HCT116 (cell line): ENCODE measurements at regions not wholly inside any gene's neighbourhood (a gene's known extent, or its start where the extent isn't known, plus 50 kb on each side); places are given as distances from the start of the nearest gene placed in this dataset.

Experiments
- ATAC-seq: fragments of 200-7000 bp; cut with Tn5 transposase; 2 replicates; pipeline ENCODE4 v1.9.1; 2020; ENCODE audit warnings: mild to moderate bottlenecking, moderate library complexity
- BruUV-seq: library from RNA; stranded (reverse); fragments of 400-500 nt; replicated peaks from 2 replicates; lab custom pipeline; 2021; lab: Mats Ljungman, UMichigan
- CTCF ChIA-PET: fragments of 300-600 bp; sonication (Branson Sonifier 250); formaldehyde crosslinking; loops from one replicate; lab custom pipeline; 2021; ENCODE audit warnings: antibody characterized with exemption; lab: Charles Lee
- POLR2A ChIA-PET: fragments of 300-600, 350-600 bp; sonication (Branson Sonifier 250); formaldehyde crosslinking; loops from one replicate; lab custom pipeline; 2021; ENCODE audit warnings: antibody characterized with exemption; lab: Charles Lee
- RAD21 ChIA-PET, 2 experiments: fragments of 300-600 bp; sonication (Branson Sonifier 250); formaldehyde crosslinking; loops; one replicate each; lab custom pipeline; 2023; ENCODE audit warnings: low total read pairs in 2 of 2; ENCODE audit not compliant: uncharacterized antibody in 2 of 2, unreplicated experiment in 2 of 2, low non-redundant PET in 1 of 2; lab: Charles Lee
- DNase-seq: peaks from one replicate; pipeline ENCODE4 v3.0.0-alpha.2; 2010; ENCODE audit warnings: low read depth, low spot score
- H2AFZ ChIP-seq: fragments of 200-600 bp; shearing (Covaris generic), sonication (generic); 2 replicates; pipeline ENCODE4 v1.6.1; 2017; ENCODE audit warnings: low read depth, mixed run types, mixed read lengths, antibody characterized with exemption, low read length; ENCODE audit not compliant: poor library complexity, severe bottlenecking
- H3K27ac ChIP-seq: 2 replicates; pipeline ENCODE4 v1.5.1; 2012; ENCODE audit warnings: low read depth, low read length
- H3K27me3 ChIP-seq: fragments of 200-600 bp; sonication (generic); 2 replicates; pipeline ENCODE4 v1.6.1; 2016; ENCODE audit warnings: mixed run types, low read length, mixed read lengths; ENCODE audit not compliant: insufficient read depth
- H3K36me3 ChIP-seq, 2 experiments: fragments of 200-500 bp in 1 of 2; fragments of 200-600 bp in 1 of 2; sonication (Bioruptor generic) in 1 of 2; sonication (generic) in 1 of 2; 2 replicates each; pipeline versions ENCODE4 v1.5.1 to v1.6.1; 2014 to 2016; ENCODE audit warnings: low read length in 2 of 2, inconsistent platforms in 1 of 2, mixed read lengths in 1 of 2, mixed run types in 1 of 2; ENCODE audit not compliant: insufficient read depth in 2 of 2, control insufficient read depth in 1 of 2
- H3K4me1 ChIP-seq, 2 experiments: fragments of 200-600 bp in 1 of 2; sonication (generic) in 1 of 2; 2 replicates each; pipeline versions ENCODE4 v1.5.1 to v1.6.1; 2012 to 2017; ENCODE audit warnings: low read length in 2 of 2, inconsistent platforms in 1 of 2, mild to moderate bottlenecking in 1 of 2, mixed read lengths in 1 of 2, mixed run types in 1 of 2, moderate library complexity in 1 of 2; ENCODE audit not compliant: insufficient read depth in 2 of 2, control insufficient read depth in 1 of 2
- H3K4me2 ChIP-seq: fragments of 200-600 bp; sonication (generic); 2 replicates; pipeline ENCODE4 v1.6.1; 2017; ENCODE audit warnings: mixed run types, low read length, mixed read lengths
- H3K4me3 ChIP-seq, 2 experiments: fragments of 200-600 bp in 1 of 2; sonication (generic) in 1 of 2; replicated peaks in 1 of 2; 2 replicates each; pipeline ENCODE4 v1.5.1; 2011 to 2016; ENCODE audit warnings: low read length in 2 of 2, control low read depth in 1 of 2, low read depth in 1 of 2, mild to moderate bottlenecking in 1 of 2, mixed read lengths in 1 of 2, mixed run types in 1 of 2
- H3K79me2 ChIP-seq: fragments of 200-600 bp; sonication (generic); 2 replicates; pipeline ENCODE4 v1.6.1; 2017; ENCODE audit warnings: mild to moderate bottlenecking, mixed run types, low read length, moderate library complexity, mixed read lengths; ENCODE audit not compliant: insufficient read depth
- H3K9ac ChIP-seq: fragments of 200-600 bp; sonication (generic); 2 replicates; pipeline ENCODE4 v1.6.1; 2016; ENCODE audit warnings: low read length, mixed read lengths
- H3K9me2 ChIP-seq: fragments of 200-600 bp; sonication (generic), shearing (Covaris generic); 2 replicates; pipeline ENCODE4 v1.6.1; 2017; ENCODE audit warnings: mixed run types, mild to moderate bottlenecking, moderate library complexity; ENCODE audit not compliant: insufficient read depth
- H3K9me3 ChIP-seq, 2 experiments: fragments of 200-500 bp in 1 of 2; fragments of 200-600 bp in 1 of 2; sonication (Bioruptor generic) in 1 of 2; sonication (generic) in 1 of 2; 2 replicates each; pipeline ENCODE4 v1.6.1; 2014 to 2017; ENCODE audit warnings: low read length in 2 of 2, mixed read lengths in 2 of 2, inconsistent platforms in 1 of 2, low read depth in 1 of 2, mild to moderate bottlenecking in 1 of 2, mixed run types in 1 of 2, moderate library complexity in 1 of 2; ENCODE audit not compliant: control insufficient read depth in 1 of 2, insufficient read depth in 1 of 2
- H4K20me1 ChIP-seq: fragments of 200-600 bp; sonication (generic), shearing (Covaris generic); 2 replicates; pipeline ENCODE4 v1.6.1; 2017; ENCODE audit warnings: mixed run types, mild to moderate bottlenecking, moderate library complexity; ENCODE audit not compliant: insufficient read depth
- ATF3 ChIP-seq: IDR thresholded peaks from 2 replicates; pipeline ENCODE4 v1.6.1; 2012
- CBX3 ChIP-seq: IDR thresholded peaks from 2 replicates; pipeline ENCODE4 v1.6.1; 2012; ENCODE audit warnings: low read depth
- CEBPB ChIP-seq: IDR thresholded peaks from 2 replicates; pipeline ENCODE4 v1.6.1; 2012; ENCODE audit warnings: low read depth
- CTCF ChIP-seq, 3 experiments: fragments of 200-600 bp in 1 of 3; sonication (generic) in 1 of 3; IDR thresholded peaks in 2 of 3; conservative IDR thresholded peaks in 1 of 3; 2 replicates each; pipeline ENCODE4 v1.5.1; 2012 to 2017; ENCODE audit warnings: low read depth in 2 of 3, low read length in 2 of 3, antibody characterized with exemption in 1 of 3, borderline replicate concordance in 1 of 3, control low read depth in 1 of 3, mild to moderate bottlenecking in 1 of 3, mixed read lengths in 1 of 3, mixed run types in 1 of 3, moderate library complexity in 1 of 3; ENCODE audit not compliant: insufficient read depth in 1 of 3
- EZH2 ChIP-seq: fragments of 200-600 bp; sonication (generic); IDR thresholded peaks from 2 replicates; pipeline ENCODE4 v1.6.1; 2017; ENCODE audit warnings: antibody characterized with exemption, mixed run types
- EZH2phosphoT487 ChIP-seq: fragments of 200-600 bp; IDR thresholded peaks from 2 replicates; pipeline ENCODE4 v1.6.1; 2018; ENCODE audit warnings: antibody characterized with exemption, borderline replicate concordance
- FOSL1 ChIP-seq: IDR thresholded peaks from 2 replicates; pipeline ENCODE4 v1.6.1; 2012; ENCODE audit warnings: low read depth
- RAD21 ChIP-seq: IDR thresholded peaks from 2 replicates; pipeline ENCODE4 v1.6.1; 2012; ENCODE audit warnings: low read depth, mild to moderate bottlenecking
- REST ChIP-seq: IDR thresholded peaks from 2 replicates; pipeline ENCODE4 v1.6.1; 2012; ENCODE audit warnings: low read depth
- SP1 ChIP-seq: IDR thresholded peaks from 2 replicates; pipeline ENCODE4 v1.6.1; 2012; ENCODE audit warnings: low read depth
- TCF7L2 ChIP-seq: IDR thresholded peaks from 2 replicates; pipeline ENCODE4 v1.7.0; 2011; ENCODE audit warnings: borderline replicate concordance, inconsistent platforms; ENCODE audit not compliant: insufficient read depth, insufficient read length; ENCODE audit errors: extremely low read depth
- YY1 ChIP-seq: IDR thresholded peaks from 2 replicates; pipeline ENCODE4 v1.6.1; 2011; ENCODE audit warnings: low read length, low read depth, moderate library complexity, mild to moderate bottlenecking; ENCODE audit not compliant: insufficient replicate concordance; ENCODE audit errors: extremely low read depth
- ZFX ChIP-seq: fragments of 450-650 bp; IDR thresholded peaks from 2 replicates; pipeline ENCODE4 v1.6.1; 2017
- ZNF274 ChIP-seq: fragments of 200-500 bp; sonication (Bioruptor generic); IDR thresholded peaks from 2 replicates; pipeline ENCODE4 v1.6.1; 2014; ENCODE audit warnings: mild to moderate bottlenecking, low read depth, low read length, inconsistent platforms
- intact Hi-C: fragments of 100-400 bp; cut with micrococcal nuclease; formaldehyde crosslinking; loops from 2 replicates; pipeline ENCODE4 v1.10.0; 2022

GRCh38 chr7:115496006-115496405, 534.6 kb downstream of the TFEC start (continued):
- TF ChIP-seq SP1 (no peak), RAD21 (no peak), YY1 (no peak), CEBPB (no peak), EZH2 (no peak), CBX3 (no peak), FOSL1 (no peak), ZNF274 (no peak), REST (no peak)

- Histone ChIP-seq H3K4me3 (no peak overlapping the region), H3K27ac (no peak overlapping the region), H3K27me3 (no peaks in the 10 kb centered on the region), H2AFZ (no peak overlapping the region), H3K79me2 (no peaks in the 10 kb centered on the region), H3K9ac (no peak overlapping the region), H3K4me1 (0 out of 4 replicates have a peak, but pooled peaks cover 0 to 4% of the 10 kb centered on the region in 2 experiments), H4K20me1 (no peaks in the 10 kb centered on the region), H3K36me3 (no peaks in the 10 kb centered on the region), H3K4me2 (no peak overlapping the region), H3K9me3 (no peaks in the 10 kb centered on the region), H3K9me2 (no peaks in the 10 kb centered on the region)
- CTCF ChIA-PET = no interaction called here
- intact Hi-C loops = no loop called here
- no peak for DNase-seq
- POLR2A ChIA-PET = no interaction called here
- RAD21 ChIA-PET = no interaction called here
- no peak for ATAC-seq
- BruUV-seq = no TSS peak
- TF ChIP-seq EZH2 (no peak), TCF7L2 (no peak), FOSL1 (no peak), ATF3 (no peak), CTCF (IDR thresholded peaks at IDR 0.05 in 2 of 3, conservative IDR thresholded peaks at IDR 0.05 in 1 of 3; ENCODE audit: borderline replicate concordance in 1 of 3, insufficient read depth in 1 of 3, low read depth in 2 of 3, low read length in 2 of 3) (no peak), CEBPB (no peak), RAD21 (no peak), EZH2phosphoT487 (no peak), ZFX (no peak)
Observed at GRCh38 chr7:115494529-115495147, 535.9 kb downstream of the TFEC start.
